AG09309 (cell line): ENCODE measurements at regions not wholly inside any gene's neighbourhood (a gene's known extent, or its start where the extent isn't known, plus 50 kb on each side); places are given as distances from the start of the nearest gene placed in this dataset.

ENCODE experiments used
- DNase-seq: peaks from one replicate; pipeline ENCODE4 v3.0.0-alpha.2; 2010; ENCODE audit warnings: low read depth
- H3K4me3 ChIP-seq: 2 replicates; pipeline ENCODE4 v1.5.1; 2011; ENCODE audit warnings: mild to moderate bottlenecking, low read depth, low read length, moderate library complexity; ENCODE audit not compliant: control insufficient read depth
- TF ChIP-seq, protein P1 (sequence below): IDR thresholded peaks from 2 replicates; pipeline ENCODE4 v1.5.1; 2011; ENCODE audit warnings: mild to moderate bottlenecking, low read depth, low read length, inconsistent platforms; ENCODE audit not compliant: insufficient read depth, control insufficient read depth; ENCODE audit errors: missing control alignments

DNA sequence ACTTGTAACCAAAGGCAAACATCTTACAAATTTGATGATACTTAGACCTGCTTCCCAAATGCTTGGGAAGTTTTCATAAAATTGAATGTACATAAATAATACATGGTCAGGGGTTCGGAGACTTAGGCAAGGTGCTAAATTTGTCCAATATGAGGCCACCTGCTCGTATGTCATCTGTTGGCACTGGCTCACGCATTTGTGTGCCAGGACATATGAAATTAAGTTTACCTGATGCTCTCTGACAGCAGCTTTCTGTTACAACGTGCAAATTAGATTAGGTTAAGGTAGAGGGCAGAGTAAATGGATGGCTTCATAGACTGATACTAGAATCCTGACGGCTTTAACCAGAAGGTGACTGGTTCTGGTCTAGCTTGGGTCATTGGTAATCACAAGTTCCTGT, 970.3 kb upstream of the RBFOX1 start:
- H3K4me3 ChIP-seq: no peak overlapping the region
- TF ChIP-seq, protein P1, sequence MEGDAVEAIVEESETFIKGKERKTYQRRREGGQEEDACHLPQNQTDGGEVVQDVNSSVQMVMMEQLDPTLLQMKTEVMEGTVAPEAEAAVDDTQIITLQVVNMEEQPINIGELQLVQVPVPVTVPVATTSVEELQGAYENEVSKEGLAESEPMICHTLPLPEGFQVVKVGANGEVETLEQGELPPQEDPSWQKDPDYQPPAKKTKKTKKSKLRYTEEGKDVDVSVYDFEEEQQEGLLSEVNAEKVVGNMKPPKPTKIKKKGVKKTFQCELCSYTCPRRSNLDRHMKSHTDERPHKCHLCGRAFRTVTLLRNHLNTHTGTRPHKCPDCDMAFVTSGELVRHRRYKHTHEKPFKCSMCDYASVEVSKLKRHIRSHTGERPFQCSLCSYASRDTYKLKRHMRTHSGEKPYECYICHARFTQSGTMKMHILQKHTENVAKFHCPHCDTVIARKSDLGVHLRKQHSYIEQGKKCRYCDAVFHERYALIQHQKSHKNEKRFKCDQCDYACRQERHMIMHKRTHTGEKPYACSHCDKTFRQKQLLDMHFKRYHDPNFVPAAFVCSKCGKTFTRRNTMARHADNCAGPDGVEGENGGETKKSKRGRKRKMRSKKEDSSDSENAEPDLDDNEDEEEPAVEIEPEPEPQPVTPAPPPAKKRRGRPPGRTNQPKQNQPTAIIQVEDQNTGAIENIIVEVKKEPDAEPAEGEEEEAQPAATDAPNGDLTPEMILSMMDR: no peak
- DNase-seq: no peak

DNA sequence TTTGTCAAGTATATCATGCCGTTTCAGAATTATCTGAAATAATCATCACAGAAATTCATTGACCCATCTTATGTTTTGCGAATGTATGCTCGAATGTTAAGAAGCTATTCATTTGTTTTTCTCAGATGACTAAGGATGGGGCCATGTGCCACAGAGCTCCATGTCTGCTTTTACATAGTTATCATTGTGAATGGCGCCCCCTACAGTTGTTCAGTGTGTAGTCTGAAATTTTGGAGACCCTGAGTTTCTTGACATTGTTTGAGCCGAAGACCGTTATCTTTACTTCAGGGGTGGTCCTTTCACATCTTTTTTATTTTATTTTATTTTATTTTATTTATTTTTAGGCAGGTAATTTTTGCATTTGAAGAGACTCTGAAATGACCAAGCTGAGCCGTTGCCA, 972.0 kb upstream of the RBFOX1 start:
- DNase-seq: no peak
- H3K4me3 ChIP-seq: no peak overlapping the region
- TF ChIP-seq, protein P1: no peak

DNA sequence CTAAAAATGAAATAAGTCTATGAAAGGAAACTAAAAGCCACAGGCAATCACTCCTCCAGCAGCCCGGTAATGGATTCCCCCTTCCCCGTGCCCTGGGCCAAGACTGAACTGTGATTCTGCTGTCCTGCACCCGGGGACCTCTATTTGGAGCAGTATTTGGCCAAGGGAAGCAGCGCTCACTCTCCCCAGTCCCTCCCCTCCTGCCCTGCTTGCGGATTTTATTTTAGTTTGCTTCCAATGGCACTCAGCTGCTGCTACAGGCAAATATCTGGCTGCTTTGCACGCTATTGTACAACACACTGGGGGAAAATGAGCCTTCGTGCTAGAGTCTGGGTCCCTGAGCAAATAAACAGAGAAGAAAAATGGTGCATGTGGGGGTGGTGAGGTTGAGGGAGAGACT, 975.7 kb upstream of the RBFOX1 start:
- no peak for DNase-seq
- TF ChIP-seq, protein P1: no peak
- no peak overlapping the region for H3K4me3 ChIP-seq

DNA sequence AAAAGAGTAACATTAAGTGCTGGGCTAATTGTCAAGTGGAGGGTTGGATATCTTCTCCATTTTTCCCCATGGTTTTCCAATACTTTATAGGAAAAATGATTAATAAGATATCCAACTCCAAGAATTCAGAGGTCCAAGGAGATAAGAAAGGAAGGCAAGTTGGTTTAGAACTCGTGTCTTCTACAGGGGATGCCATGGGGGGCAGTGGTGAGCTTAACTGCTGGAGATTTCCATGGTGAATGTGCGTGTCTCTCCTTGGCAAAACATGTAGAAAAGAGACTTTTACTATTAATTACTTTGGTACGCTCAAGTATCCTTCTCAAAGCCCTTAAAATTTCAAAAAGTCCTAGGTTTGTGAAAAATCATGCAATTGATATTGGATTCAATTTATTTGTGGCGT, 982.9 kb upstream of the RBFOX1 start:
- no peak for DNase-seq
- TF ChIP-seq, protein P1: no peak
- H3K4me3 ChIP-seq: no peak overlapping the region

DNA sequence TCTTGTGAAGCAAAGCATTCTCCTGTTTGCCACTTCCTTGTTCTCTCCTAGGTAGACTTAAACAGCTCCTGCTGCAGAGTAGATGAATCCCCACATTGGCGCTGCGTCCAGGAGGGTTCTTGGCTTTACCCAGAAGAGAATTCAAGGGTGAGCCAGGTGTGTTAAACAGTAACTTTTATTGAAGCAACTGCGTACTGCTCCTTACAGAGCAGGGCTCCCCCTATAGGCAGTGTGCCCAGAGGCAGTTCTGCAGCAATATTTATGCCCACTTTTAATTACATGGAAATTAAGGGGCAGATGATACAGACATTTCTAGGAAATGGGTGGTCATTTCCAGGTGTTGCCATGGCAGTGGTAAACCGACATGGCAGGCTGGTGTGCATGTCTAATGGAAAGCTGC, 987.6 kb upstream of the RBFOX1 start:
- H3K4me3 ChIP-seq: no peak overlapping the region
- TF ChIP-seq, protein P1: no peak
- no peak for DNase-seq

DNA sequence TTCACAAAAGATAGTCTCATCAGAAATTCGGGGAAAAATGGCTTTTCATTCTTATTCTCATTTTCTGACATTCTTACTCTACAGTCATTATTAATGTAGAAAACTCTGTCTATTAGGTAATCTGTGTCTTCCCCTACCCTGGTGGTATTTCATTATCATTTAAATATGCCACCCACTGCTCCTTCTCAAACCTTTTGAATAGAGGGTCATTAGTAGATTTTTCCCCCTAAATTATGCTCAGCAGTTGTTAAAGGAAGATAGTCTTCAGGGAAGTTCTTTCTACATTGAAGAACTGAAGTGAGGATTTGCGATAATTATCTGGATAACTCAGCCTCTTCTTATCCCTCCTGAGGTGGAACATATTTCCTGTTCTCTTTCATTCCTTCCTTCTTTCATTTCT, 989.5 kb upstream of the RBFOX1 start:
- H3K4me3 ChIP-seq: no peak overlapping the region
- TF ChIP-seq, protein P1: no peak
- DNase-seq: no peak

DNA sequence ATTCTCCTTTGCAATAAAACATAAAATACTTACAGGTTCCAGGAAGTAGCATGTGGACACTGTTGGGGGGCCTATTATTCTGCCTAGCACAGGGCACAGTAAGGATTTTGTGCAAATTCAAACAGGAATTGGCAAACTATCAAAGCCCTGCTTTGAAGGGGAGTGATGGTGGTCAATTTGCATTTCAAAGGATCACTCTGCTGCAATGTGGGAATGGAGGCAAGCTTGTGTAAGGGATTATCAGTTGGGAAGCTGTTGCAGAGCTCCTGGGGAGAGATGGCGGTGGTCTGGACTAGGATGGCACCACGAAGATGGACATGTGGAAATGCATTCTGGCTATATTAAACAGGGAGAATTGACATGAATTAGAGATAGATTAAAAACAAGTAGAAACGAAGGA, 990.7 kb upstream of the RBFOX1 start:
- TF ChIP-seq, protein P1: no peak
- H3K4me3 ChIP-seq: no peak overlapping the region
- no peak for DNase-seq
